GM10248 (cell line): ENCODE measurements at regions not wholly inside any gene's neighbourhood (a gene's known extent, or its start where the extent isn't known, plus 50 kb on each side); places are given as distances from the start of the nearest gene placed in this dataset.
"Not testable (repeated sequence)": the region's sequence is repeated elsewhere in the genome, so short reads cannot be mapped to it uniquely, and the experiment has no call there.

Experiments used
- CTCF ChIA-PET: fragments of 300-600 bp; sonication (Branson Sonifier 250); formaldehyde crosslinking; extraction: SDS; loops from one replicate; lab custom pipeline; 2021; ENCODE audit warnings: antibody characterized with exemption; lab: Yijun Ruan, JAX
- POLR2A ChIA-PET: fragments of 350-650 bp; sonication (Branson Sonifier 250); formaldehyde crosslinking; extraction: SDS; loops from one replicate; lab custom pipeline; 2020; ENCODE audit warnings: antibody characterized with exemption; lab: Yijun Ruan, JAX
- DNase-seq: peaks from one replicate; pipeline ENCODE4 v3.0.0; 2012; ENCODE audit errors: extremely low spot score
- CTCF ChIP-seq: IDR thresholded peaks from 2 replicates; pipeline ENCODE4 v1.5.1; 2012; ENCODE audit warnings: mild to moderate bottlenecking, low read depth; ENCODE audit errors: extremely low read depth, missing control alignments, control extremely low read depth

GRCh38 chr2:139439100-139439499 lies 658.9 kb upstream of the NXPH2 start:
- POLR2A ChIA-PET, result no interaction called here
- no peak for TF ChIP-seq CTCF
- DNase-seq, result no peak
- CTCF ChIA-PET, result no interaction called here

GRCh38 chr2:139438478-139438877 lies 658.3 kb upstream of the NXPH2 start:
- ChIA-PET CTCF (interaction anchor here (1.5 kb wide), 1 partner anchor 11 kb away, joined by 3 read pairs; no protein-coding TSS in a partner anchor), POLR2A (no interaction called here)
- DNase-seq, result no peak
- TF ChIP-seq CTCF, result no peak

- POLR2A ChIA-PET, result no interaction called here
- CTCF ChIA-PET, result interaction anchor here (0.8 kb wide), 1 partner anchor 11 kb away, joined by 3 read pairs; no protein-coding TSS in a partner anchor
- TF ChIP-seq CTCF, result no peak
- DNase-seq, result no peak
These were observed 647.0 kb upstream of the NXPH2 start for GRCh38 chr2:139427164-139427563.

- no peak for DNase-seq
- POLR2A ChIA-PET, result no interaction called here
- CTCF ChIA-PET, result interaction anchor here (1.6 kb wide), 1 partner anchor 24 kb away, joined by 4 read pairs; no protein-coding TSS in a partner anchor
- no peak for TF ChIP-seq CTCF
These were observed 643.9 kb upstream of the NXPH2 start for GRCh38 chr2:139424101-139424500.

GRCh38 chr2:139411236-139411635 lies 631.0 kb upstream of the NXPH2 start:
- no peak for TF ChIP-seq CTCF
- ChIA-PET POLR2A (no interaction called here), CTCF (no interaction called here)
- DNase-seq, result no peak

- POLR2A ChIA-PET, DNase-seq, CTCF ChIA-PET: not testable (repeated sequence)
These were observed 630.6 kb upstream of the NXPH2 start for GRCh38 chr2:139410833-139411174.

- CTCF ChIA-PET, DNase-seq, POLR2A ChIA-PET: not testable (repeated sequence)
These were observed 630.1 kb upstream of the NXPH2 start for GRCh38 chr2:139410147-139410832.

GRCh38 chr2:139409212-139409611 lies 629.0 kb upstream of the NXPH2 start:
- DNase-seq, result no peak
- POLR2A ChIA-PET, result no interaction called here
- TF ChIP-seq CTCF, result no peak
- CTCF ChIA-PET, result no interaction called here
